RKO (cell line): ENCODE measurements at regions not wholly inside any gene's neighbourhood (a gene's known extent, or its start where the extent isn't known, plus 50 kb on each side); places are given as distances from the start of the nearest gene placed in this dataset.

ENCODE experiments used
- DNase-seq: peaks from one replicate; pipeline ENCODE4 v3.0.0-alpha.2; 2016; ENCODE audit warnings: low spot score

- DNase-seq: no peak
Measured at GRCh38 chr4:141403782-141404181, 183.1 kb downstream of the ZNF330 start.

GRCh38 chr4:141406237-141406636, 185.5 kb downstream of the ZNF330 start:
- no peak for DNase-seq

GRCh38 chr4:141409556-141409955, 188.9 kb downstream of the ZNF330 start:
- DNase-seq: no peak

- no peak for DNase-seq
Measured at GRCh38 chr4:141410839-141411238, 190.1 kb downstream of the ZNF330 start.

- no peak for DNase-seq
Measured at GRCh38 chr4:141411936-141412335, 191.2 kb downstream of the ZNF330 start.

GRCh38 chr4:141413366-141413765, 192.7 kb downstream of the ZNF330 start:
- DNase-seq: no peak

GRCh38 chr4:141415651-141416050, 195.0 kb downstream of the ZNF330 start:
- no peak for DNase-seq

GRCh38 chr4:141416219-141416618, 195.5 kb downstream of the ZNF330 start:
- no peak for DNase-seq

- DNase-seq: no peak
Measured at GRCh38 chr4:141416677-141417363, 196.1 kb downstream of the ZNF330 start.

- DNase-seq: no peak
Measured at GRCh38 chr4:141417387-141417786, 196.7 kb downstream of the ZNF330 start.

GRCh38 chr4:141425124-141425523, 204.4 kb downstream of the ZNF330 start:
- no peak for DNase-seq

GRCh38 chr4:141427726-141428296, 207.1 kb downstream of the ZNF330 start:
- DNase-seq: peak; percentile 16

GRCh38 chr4:141429933-141430332, 206.4 kb upstream of the IL15 start:
- DNase-seq: no peak

GRCh38 chr4:141430686-141431085, 205.7 kb upstream of the IL15 start:
- no peak for DNase-seq

- DNase-seq: no peak
Measured at GRCh38 chr4:141432000-141432712, 204.2 kb upstream of the IL15 start.

GRCh38 chr4:141435446-141436225, 200.7 kb upstream of the IL15 start:
- DNase-seq: no peak

- no peak for DNase-seq
Measured at GRCh38 chr4:141439223-141439622, 197.2 kb upstream of the IL15 start.

GRCh38 chr4:141447761-141448160, 188.6 kb upstream of the IL15 start:
- no peak for DNase-seq

- no peak for DNase-seq
Measured at GRCh38 chr4:141448490-141448889, 187.9 kb upstream of the IL15 start.

GRCh38 chr4:141449927-141450326, 186.5 kb upstream of the IL15 start:
- DNase-seq: no peak

GRCh38 chr4:141455651-141456050, 180.7 kb upstream of the IL15 start:
- no peak for DNase-seq

GRCh38 chr4:141457653-141458052, 178.7 kb upstream of the IL15 start:
- DNase-seq: no peak

GRCh38 chr4:141458501-141458900, 177.9 kb upstream of the IL15 start:
- no peak for DNase-seq
